Heart right ventricle (tissue), 16 donors: ENCODE measurements at regions not wholly inside any gene's neighbourhood (a gene's known extent, or its start where the extent isn't known, plus 50 kb on each side); places are given as distances from the start of the nearest gene placed in this dataset.
"Not testable (repeated sequence)": the region's sequence is repeated elsewhere in the genome, so short reads cannot be mapped to it uniquely, and the experiment has no call there.

ENCODE experiments used
- ATAC-seq, 8 donors: fragments of 200-7000 bp; cut with Tn5 transposase; one replicate each; pipeline ENCODE4 v1.9.1; 2020; ENCODE audit warnings: mild to moderate bottlenecking in 8 of 8, moderate library complexity in 8 of 8, moderate number of reproducible peaks in 1 of 8
- DNase-seq, 2 donors: peaks; one replicate each; pipeline ENCODE4 v3.0.0-alpha.2; 2020
- H3K27ac ChIP-seq, 10 donors: fragments of 200-600 bp; sonication (generic) in 2 of 10; one replicate each; pipeline versions ENCODE4 v1.5.0 to v1.8.0; 2020 to 2022; ENCODE audit warnings: mild to moderate bottlenecking in 3 of 10
- H3K27me3 ChIP-seq, 7 donors: fragments of 200-600 bp; one replicate each; pipeline ENCODE4 v1.8.0; 2021 to 2022; ENCODE audit warnings: mild to moderate bottlenecking in 2 of 7
- H3K36me3 ChIP-seq, 9 donors: fragments of 200-600 bp; sonication (generic) in 1 of 9; one replicate each; pipeline versions ENCODE4 v1.5.0 to v1.8.0; 2020 to 2022; ENCODE audit warnings: mild to moderate bottlenecking in 2 of 9
- H3K4me1 ChIP-seq, 9 donors: fragments of 200-600 bp; sonication (generic) in 1 of 9; one replicate each; pipeline versions ENCODE4 v1.5.0 to v1.8.0; 2020 to 2022; ENCODE audit warnings: mild to moderate bottlenecking in 4 of 9
- H3K4me3 ChIP-seq, 10 donors: fragments of 200-600 bp; sonication (generic) in 2 of 10; one replicate each; pipeline versions ENCODE4 v1.5.0 to v1.8.0; 2020 to 2022; ENCODE audit warnings: mild to moderate bottlenecking in 7 of 10, moderate library complexity in 2 of 10
- H3K9me3 ChIP-seq, 11 donors: fragments of 200-600 bp in 10 of 11; sonication (generic) in 2 of 11; one replicate each; pipeline versions ENCODE4 v1.5.0 to v1.8.0; 2013 to 2022; ENCODE audit warnings: mild to moderate bottlenecking in 2 of 11, control low read depth in 1 of 11, moderate library complexity in 1 of 11
- WGBS, 2 donors: extraction: QIAGEN DNeasy Blood & Tissue Kit; methylation state at CpG; one replicate each; pipeline ENCODE4 v1.1.7; 2013; ENCODE audit warnings: inconsistent platforms in 1 of 2; 5-methylcytosine and 5-hydroxymethylcytosine counted together
- intact Hi-C, 10 donors: fragments of 100-400 bp; cut with DNase I; formaldehyde crosslinking; loops; one replicate each; pipeline versions ENCODE4 v1.11.1 to v1.14.2; 2022
- TF ChIP-seq, protein P1 (sequence below), 9 donors: fragments of 200-600 bp; sonication (generic) in 2 of 9; IDR thresholded peaks; one replicate each; pipeline versions ENCODE4 v1.5.0 to v1.8.0; 2021 to 2022; ENCODE audit warnings: antibody characterized with exemption in 9 of 9, mild to moderate bottlenecking in 5 of 9, moderate library complexity in 1 of 9
- donor health status: Arrhythmogenic right ventricular cardiomyopathy.
- donor health status: ischemic (EF 13 %, LVEDD 7.1; RV severe dilation, severe dysfunction).
- donor health status: healthy with polysubstance abuse.
- donor health status: DM: no; HTN: yes; CAD: no.
- donor health status: DM: no; HTN: no; CAD: no.
- donor health status: ischemic (EF 25% LVEDD 6.9; RV normal size, moderate dysfunction).
- donor health status: ischemic (EF 25% LVEDD 5.7; RV mildly dilated, moderate dysfunction).
- donor health status: healthy.
- donor health status: DM: yes; HTN: yes; CAD: no.
- donor health status: Ischemic cardiomyopathy.
- donor health status: ischemic (EF 35%, LVEDD 5.7; RV mildly dilated, moderate dysfunction).
- donor health status: nonischemic (EF 11% LVEDD 7.7; RV severe dilation, severe dysfunction).
- donor health status: DM: yes; HTN: yes; CAD: no.
- donor health status: PGD.
- donor health status: ischemic (EF 29% LVEDD 5.4; RV normal size, mild dysfunction).
- donor health status: nonischemic (EF 23%, LVEDD 6.1; RV moderate dilation, normal function).

GRCh38 chr5:9737265-9737664 lies 107.1 kb upstream of the TAS2R1 start:
- intact Hi-C loops: no loop called here
- Histone ChIP-seq H3K27me3 (peaks cover 0 to 3% (median 0%) of the 10 kb centered on the region in 7 donors), H3K27ac (no peak overlapping the region), H3K9me3 (no peaks in the 10 kb centered on the region), H3K4me3 (no peak overlapping the region), H3K36me3 (no peaks in the 10 kb centered on the region), H3K4me1 (no peaks in the 10 kb centered on the region)
- DNase-seq (no peak), ATAC-seq (no peak)
- 77 to 85% methylated on average over 4 of the region's 4 CpGs for WGBS, 2 donors
- TF ChIP-seq, protein P1, sequence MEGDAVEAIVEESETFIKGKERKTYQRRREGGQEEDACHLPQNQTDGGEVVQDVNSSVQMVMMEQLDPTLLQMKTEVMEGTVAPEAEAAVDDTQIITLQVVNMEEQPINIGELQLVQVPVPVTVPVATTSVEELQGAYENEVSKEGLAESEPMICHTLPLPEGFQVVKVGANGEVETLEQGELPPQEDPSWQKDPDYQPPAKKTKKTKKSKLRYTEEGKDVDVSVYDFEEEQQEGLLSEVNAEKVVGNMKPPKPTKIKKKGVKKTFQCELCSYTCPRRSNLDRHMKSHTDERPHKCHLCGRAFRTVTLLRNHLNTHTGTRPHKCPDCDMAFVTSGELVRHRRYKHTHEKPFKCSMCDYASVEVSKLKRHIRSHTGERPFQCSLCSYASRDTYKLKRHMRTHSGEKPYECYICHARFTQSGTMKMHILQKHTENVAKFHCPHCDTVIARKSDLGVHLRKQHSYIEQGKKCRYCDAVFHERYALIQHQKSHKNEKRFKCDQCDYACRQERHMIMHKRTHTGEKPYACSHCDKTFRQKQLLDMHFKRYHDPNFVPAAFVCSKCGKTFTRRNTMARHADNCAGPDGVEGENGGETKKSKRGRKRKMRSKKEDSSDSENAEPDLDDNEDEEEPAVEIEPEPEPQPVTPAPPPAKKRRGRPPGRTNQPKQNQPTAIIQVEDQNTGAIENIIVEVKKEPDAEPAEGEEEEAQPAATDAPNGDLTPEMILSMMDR (IDR thresholded peaks at IDR 0.05): no peak

DNA sequence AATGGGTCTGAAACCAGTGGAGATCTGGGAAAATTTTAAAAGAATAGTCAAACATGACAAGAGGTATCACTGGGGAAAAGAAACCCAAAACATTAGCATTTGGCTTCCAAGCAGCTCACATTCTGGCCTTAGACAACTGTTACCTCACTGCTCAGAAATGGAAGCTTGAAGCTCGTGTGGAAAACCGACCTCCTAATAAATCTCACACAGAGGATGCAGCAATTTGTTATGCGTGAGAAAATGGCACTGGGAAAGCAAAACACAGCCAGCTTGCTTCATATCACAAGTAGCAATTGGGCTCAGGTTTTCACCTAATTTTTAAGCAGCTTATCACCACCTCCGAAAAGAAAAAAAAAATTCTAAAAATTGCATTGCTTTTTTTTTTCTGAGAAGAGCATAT lies 103.3 kb upstream of the TAS2R1 start:
- WGBS, 2 donors: 60 to 71% methylated on average over 4 of the region's 4 CpGs
- DNase-seq (no peak), ATAC-seq (no peak)
- Histone ChIP-seq H3K27ac (no peak overlapping the region), H3K9me3 (no peaks in the 10 kb centered on the region), H3K4me3 (no peak overlapping the region), H3K36me3 (no peaks in the 10 kb centered on the region), H3K27me3 (no peaks in the 10 kb centered on the region), H3K4me1 (no peaks in the 10 kb centered on the region)
- TF ChIP-seq, protein P1 (IDR thresholded peaks at IDR 0.05): no peak
- intact Hi-C loops: no loop called here

- intact Hi-C loops: no loop called here
- H3K4me1 ChIP-seq: no peaks in the 10 kb centered on the region
- no peaks in the 10 kb centered on the region for H3K9me3 ChIP-seq
- DNase-seq (no peak), ATAC-seq (no peak)
- 77 to 83% methylated on average over 11 of the region's 11 CpGs for WGBS, 2 donors
- no peak overlapping the region for H3K4me3 ChIP-seq
- H3K27me3 ChIP-seq: no peaks in the 10 kb centered on the region
- TF ChIP-seq, protein P1 (IDR thresholded peaks at IDR 0.05): no peak
- no peak overlapping the region for H3K27ac ChIP-seq
- H3K36me3 ChIP-seq: no peaks in the 10 kb centered on the region
Observed at GRCh38 chr5:9731159-9731558, 101.0 kb upstream of the TAS2R1 start.

DNA sequence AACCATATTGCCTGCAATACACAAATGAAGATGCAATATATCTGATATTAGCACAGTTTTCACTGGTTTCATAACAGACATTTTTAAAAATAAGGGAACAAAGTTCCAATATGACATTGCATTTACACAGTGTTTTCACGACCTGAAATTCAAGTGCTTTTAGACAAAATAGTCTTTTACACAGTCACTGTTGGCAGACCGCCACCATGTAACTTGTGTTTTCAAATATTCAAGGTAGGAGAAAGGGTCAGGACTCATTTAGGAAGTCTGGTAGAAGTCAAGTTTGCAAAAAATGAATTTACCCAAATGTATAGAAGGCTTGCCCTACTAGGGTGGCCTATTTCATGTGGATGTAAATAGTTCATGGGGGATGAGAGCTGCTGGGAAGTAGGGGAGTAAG lies 98.1 kb upstream of the TAS2R1 start:
- no peaks in the 10 kb centered on the region for H3K9me3 ChIP-seq
- WGBS, 2 donors: 81 to 85% methylated on average over 2 of the region's 2 CpGs
- no peak overlapping the region for H3K4me3 ChIP-seq
- H3K27ac ChIP-seq: no peak overlapping the region
- no peaks in the 10 kb centered on the region for H3K4me1 ChIP-seq
- H3K27me3 ChIP-seq: no peaks in the 10 kb centered on the region
- no peak for DNase-seq
- TF ChIP-seq, protein P1 (IDR thresholded peaks at IDR 0.05): no peak
- no peaks in the 10 kb centered on the region for H3K36me3 ChIP-seq
- ATAC-seq: no peak
- intact Hi-C loops: no loop called here

GRCh38 chr5:9726931-9727330 lies 96.8 kb upstream of the TAS2R1 start:
- Histone ChIP-seq H3K4me1 (no peaks in the 10 kb centered on the region), H3K27ac (no peak overlapping the region), H3K27me3 (no peaks in the 10 kb centered on the region), H3K9me3 (no peaks in the 10 kb centered on the region), H3K4me3 (no peak overlapping the region), H3K36me3 (no peaks in the 10 kb centered on the region)
- no peak for DNase-seq
- intact Hi-C loops: no loop called here
- no peak for ATAC-seq
- 85 to 87% methylated on average over 2 of the region's 2 CpGs for WGBS, 2 donors
- TF ChIP-seq, protein P1 (IDR thresholded peaks at IDR 0.05): no peak

DNA sequence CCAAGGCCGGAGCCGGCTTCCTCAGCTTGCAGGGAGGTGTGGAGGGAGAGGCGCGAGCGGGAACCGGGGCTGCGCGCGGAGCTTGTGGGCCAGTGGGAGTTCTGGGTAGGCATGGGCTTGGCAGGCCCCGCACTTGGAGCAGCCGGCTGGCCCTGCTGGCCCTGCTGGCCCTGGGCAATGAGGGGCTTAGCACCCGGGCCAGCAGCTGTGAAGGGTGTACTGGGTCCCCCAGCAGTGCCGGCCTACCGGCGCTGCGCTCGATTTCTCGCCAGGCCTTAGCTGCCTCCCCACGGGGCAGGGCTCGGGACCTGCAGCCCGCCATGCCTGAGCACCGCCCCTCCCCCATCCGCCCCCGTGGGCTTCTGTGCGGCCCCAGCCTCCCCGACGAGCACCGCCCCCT lies 95.1 kb upstream of the TAS2R1 start:
- H3K27ac ChIP-seq, DNase-seq, ATAC-seq, H3K36me3 ChIP-seq, H3K9me3 ChIP-seq, H3K4me1 ChIP-seq, H3K4me3 ChIP-seq, intact Hi-C loops, H3K27me3 ChIP-seq: not testable (repeated sequence)
- WGBS, 2 donors: 96% methylated on average over 28 of the region's 28 CpGs
